ENCODE measurements at regions not wholly inside any gene's neighbourhood (a gene's known extent, or its start where the extent isn't known, plus 50 kb on each side); places are given as distances from the start of the nearest gene placed in this dataset.

DNA sequence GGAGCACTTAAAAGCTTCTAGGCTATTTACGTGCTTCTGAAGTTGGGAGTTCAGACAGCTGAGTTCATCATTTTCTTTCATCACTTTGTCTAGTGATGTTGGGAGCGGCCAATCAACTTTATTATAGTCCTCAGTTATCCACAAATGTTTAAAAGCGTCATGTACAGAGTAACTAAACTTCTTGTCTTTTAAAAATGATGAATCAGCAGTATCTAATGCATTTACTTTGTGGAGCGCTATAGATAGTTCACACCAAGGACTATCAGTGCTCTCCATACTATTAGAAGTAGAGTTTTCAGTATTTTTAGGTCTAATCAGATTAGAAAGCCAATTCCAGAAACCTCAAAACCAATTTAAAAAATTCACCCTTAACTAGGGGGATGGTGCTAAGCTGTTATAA lies 778.7 kb upstream of the PRMT6 start:
- TF ChIP-seq, protein P1, sequence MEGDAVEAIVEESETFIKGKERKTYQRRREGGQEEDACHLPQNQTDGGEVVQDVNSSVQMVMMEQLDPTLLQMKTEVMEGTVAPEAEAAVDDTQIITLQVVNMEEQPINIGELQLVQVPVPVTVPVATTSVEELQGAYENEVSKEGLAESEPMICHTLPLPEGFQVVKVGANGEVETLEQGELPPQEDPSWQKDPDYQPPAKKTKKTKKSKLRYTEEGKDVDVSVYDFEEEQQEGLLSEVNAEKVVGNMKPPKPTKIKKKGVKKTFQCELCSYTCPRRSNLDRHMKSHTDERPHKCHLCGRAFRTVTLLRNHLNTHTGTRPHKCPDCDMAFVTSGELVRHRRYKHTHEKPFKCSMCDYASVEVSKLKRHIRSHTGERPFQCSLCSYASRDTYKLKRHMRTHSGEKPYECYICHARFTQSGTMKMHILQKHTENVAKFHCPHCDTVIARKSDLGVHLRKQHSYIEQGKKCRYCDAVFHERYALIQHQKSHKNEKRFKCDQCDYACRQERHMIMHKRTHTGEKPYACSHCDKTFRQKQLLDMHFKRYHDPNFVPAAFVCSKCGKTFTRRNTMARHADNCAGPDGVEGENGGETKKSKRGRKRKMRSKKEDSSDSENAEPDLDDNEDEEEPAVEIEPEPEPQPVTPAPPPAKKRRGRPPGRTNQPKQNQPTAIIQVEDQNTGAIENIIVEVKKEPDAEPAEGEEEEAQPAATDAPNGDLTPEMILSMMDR (IDR thresholded peaks at IDR 0.05), result no peak
- no peak for TF ChIP-seq POLR2A (IDR thresholded peaks at IDR 0.05)

Data from testis (tissue), 2 donors.